ENCODE measurements at regions not wholly inside any gene's neighbourhood (a gene's known extent, or its start where the extent isn't known, plus 50 kb on each side); places are given as distances from the start of the nearest gene placed in this dataset.
A peak's percentile ranks its signal among the peaks of the same experiment; 100 is the strongest.

- Mint-ChIP-seq H3K27ac (no peak overlapping the region), H3K36me3 (ENCODE audit: low read depth) (no peaks in the 10 kb centered on the region), H3K4me3 (no peak overlapping the region), H3K9me3 (no peaks in the 10 kb centered on the region), H3K4me1 (ENCODE audit: low read depth) (peaks cover 8% of the 10 kb centered on the region), H3K27me3 (ENCODE audit: insufficient read depth) (no peaks in the 10 kb centered on the region)
- no peak for DNase-seq
- TF ChIP-seq, protein P1, sequence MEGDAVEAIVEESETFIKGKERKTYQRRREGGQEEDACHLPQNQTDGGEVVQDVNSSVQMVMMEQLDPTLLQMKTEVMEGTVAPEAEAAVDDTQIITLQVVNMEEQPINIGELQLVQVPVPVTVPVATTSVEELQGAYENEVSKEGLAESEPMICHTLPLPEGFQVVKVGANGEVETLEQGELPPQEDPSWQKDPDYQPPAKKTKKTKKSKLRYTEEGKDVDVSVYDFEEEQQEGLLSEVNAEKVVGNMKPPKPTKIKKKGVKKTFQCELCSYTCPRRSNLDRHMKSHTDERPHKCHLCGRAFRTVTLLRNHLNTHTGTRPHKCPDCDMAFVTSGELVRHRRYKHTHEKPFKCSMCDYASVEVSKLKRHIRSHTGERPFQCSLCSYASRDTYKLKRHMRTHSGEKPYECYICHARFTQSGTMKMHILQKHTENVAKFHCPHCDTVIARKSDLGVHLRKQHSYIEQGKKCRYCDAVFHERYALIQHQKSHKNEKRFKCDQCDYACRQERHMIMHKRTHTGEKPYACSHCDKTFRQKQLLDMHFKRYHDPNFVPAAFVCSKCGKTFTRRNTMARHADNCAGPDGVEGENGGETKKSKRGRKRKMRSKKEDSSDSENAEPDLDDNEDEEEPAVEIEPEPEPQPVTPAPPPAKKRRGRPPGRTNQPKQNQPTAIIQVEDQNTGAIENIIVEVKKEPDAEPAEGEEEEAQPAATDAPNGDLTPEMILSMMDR (IDR thresholded peaks at IDR 0.05) = no peak
Observed at GRCh38 chr14:38870296-38870836, 232.7 kb downstream of the SEC23A start.

DNA sequence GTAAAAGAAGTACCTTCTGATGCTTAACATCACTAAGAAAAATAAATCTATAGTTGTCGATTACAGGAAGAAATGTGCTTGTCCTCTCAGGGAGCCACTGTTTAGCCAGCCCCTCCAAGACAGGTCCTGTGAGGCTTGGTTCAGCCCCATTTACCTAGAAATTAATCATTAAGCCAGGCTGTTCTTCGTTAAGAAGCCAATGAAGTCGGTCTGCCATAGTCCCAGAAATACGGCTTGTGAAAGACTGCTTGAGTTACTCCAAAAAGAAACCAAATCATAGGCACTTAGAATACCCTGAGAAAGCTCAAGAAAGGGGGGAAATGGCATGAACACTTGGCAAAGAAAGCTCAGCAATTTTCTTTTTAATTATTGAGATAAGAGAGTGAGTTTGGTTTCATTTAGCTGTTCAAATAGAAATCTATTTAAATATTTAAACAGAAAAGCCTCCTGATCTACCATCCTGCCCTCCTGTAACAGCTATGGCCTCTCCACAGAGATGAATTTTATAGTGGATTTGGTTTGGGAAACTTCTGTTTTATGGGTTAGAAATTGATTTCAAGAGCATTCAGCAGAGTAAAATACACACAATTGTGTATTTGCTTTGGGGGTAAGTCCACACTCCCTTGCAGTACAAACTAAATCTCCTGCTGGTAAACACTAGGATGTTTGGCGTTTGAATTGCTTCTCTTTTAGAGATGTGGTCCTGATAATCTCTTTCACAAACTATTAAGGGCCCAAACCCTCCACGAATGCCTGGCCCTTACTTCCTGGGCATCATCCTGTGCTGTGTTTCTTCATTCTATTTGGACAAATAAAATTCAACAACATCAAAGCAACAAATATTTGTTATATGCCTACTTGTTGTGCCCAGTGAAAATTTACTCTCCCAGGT is 234.4 kb downstream of the SEC23A start:
- H3K4me1 Mint-ChIP-seq (ENCODE audit: low read depth) = peaks cover 8% of the 10 kb centered on the region
- no peak for DNase-seq
- no peak overlapping the region for H3K4me3 Mint-ChIP-seq
- no peaks in the 10 kb centered on the region for H3K36me3 Mint-ChIP-seq (ENCODE audit: low read depth)
- no peaks in the 10 kb centered on the region for H3K9me3 Mint-ChIP-seq
- no peak overlapping the region for H3K27ac Mint-ChIP-seq
- H3K27me3 Mint-ChIP-seq (ENCODE audit: insufficient read depth) = no peaks in the 10 kb centered on the region
- TF ChIP-seq, protein P1 (IDR thresholded peaks at IDR 0.05) = no peak

- Mint-ChIP-seq H3K9me3 (no peaks in the 10 kb centered on the region), H3K4me1 (ENCODE audit: low read depth) (peaks cover 8% of the 10 kb centered on the region), H3K27ac (no peak overlapping the region), H3K36me3 (ENCODE audit: low read depth) (no peaks in the 10 kb centered on the region), H3K4me3 (no peak overlapping the region), H3K27me3 (ENCODE audit: insufficient read depth) (no peaks in the 10 kb centered on the region)
- TF ChIP-seq, protein P1 (IDR thresholded peaks at IDR 0.05) = peak; percentile 94
- peak; percentile 70 for DNase-seq
Observed at GRCh38 chr14:38867561-38868150, 235.4 kb downstream of the SEC23A start.

DNA sequence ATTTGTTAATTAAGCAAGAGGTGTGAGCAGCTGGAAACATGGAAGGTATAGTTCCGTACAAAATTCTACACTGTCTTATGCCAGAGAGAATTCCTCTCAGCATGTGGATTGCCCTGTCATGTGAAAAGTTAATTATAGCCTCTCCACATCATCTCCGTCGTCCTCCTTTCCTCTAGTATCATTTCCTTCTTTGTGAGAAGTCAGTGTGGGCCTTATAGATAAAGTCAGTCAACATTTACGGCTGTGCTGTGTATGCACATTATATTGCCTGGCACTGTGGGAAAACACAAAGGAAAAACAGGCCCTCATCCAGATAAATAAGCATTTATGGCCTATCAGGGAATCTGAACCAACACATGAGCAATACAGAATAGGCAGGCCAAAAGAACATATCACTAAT is 236.6 kb downstream of the SEC23A start:
- no peak overlapping the region for H3K27ac Mint-ChIP-seq
- peaks cover 8% of the 10 kb centered on the region for H3K4me1 Mint-ChIP-seq (ENCODE audit: low read depth)
- TF ChIP-seq, protein P1 (IDR thresholded peaks at IDR 0.05) = no peak
- H3K4me3 Mint-ChIP-seq = no peak overlapping the region
- no peaks in the 10 kb centered on the region for H3K9me3 Mint-ChIP-seq
- H3K27me3 Mint-ChIP-seq (ENCODE audit: insufficient read depth) = no peaks in the 10 kb centered on the region
- H3K36me3 Mint-ChIP-seq (ENCODE audit: low read depth) = no peaks in the 10 kb centered on the region
- DNase-seq = no peak

DNA sequence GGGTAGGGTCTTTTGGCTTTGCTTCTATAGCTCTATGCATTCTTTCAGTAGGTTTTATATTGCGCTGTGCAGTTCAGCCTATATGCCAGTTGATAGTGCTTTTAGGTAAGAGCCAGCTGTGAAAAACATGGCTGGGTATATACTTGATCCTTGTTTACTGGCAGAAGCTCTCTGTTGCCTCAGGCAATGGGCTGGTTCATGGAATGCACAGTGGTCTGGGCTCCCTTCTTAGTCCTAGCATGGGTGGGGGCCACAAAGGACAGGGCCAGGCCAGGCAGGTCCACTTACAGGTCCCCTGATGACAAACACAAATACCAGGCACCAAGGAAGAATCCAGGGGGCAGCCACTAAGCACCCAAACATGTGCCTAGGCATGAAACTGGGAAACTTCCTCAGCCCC is 240.7 kb downstream of the SEC23A start:
- Mint-ChIP-seq H3K4me3 (no peak overlapping the region), H3K4me1 (ENCODE audit: low read depth) (peaks cover 3% of the 10 kb centered on the region), H3K27ac (no peak overlapping the region), H3K27me3 (ENCODE audit: insufficient read depth) (peaks cover 4% of the 10 kb centered on the region; the same call in 1 of the 2 replicates), H3K9me3 (no peaks in the 10 kb centered on the region), H3K36me3 (ENCODE audit: low read depth) (no peaks in the 10 kb centered on the region)
- TF ChIP-seq, protein P1 (IDR thresholded peaks at IDR 0.05) = no peak
- no peak for DNase-seq

Data from HFFc6 (cell line).